HEK293 (cell line): ENCODE measurements at regions not wholly inside any gene's neighbourhood (a gene's known extent, or its start where the extent isn't known, plus 50 kb on each side); places are given as distances from the start of the nearest gene placed in this dataset.

Experiments
- CTCF ChIA-PET: fragments of 350-600 bp; formaldehyde crosslinking; extraction: SDS; loops from one replicate; lab custom pipeline; 2021; ENCODE audit warnings: antibody characterized with exemption; lab: Yijun Ruan, JAX
- POLR2A ChIA-PET: fragments of 300-600 bp; formaldehyde crosslinking; extraction: SDS; loops from one replicate; lab custom pipeline; 2020; ENCODE audit warnings: antibody characterized with exemption, inconsistent platforms; lab: Yijun Ruan, JAX
- H3K27ac ChIP-seq: fragments of 200-500 bp; sonication (Bioruptor generic); 2 replicates; pipeline ENCODE4 v1.5.1; 2014; ENCODE audit warnings: low read depth, low read length, control low read depth, inconsistent platforms; ENCODE audit errors: extremely low read depth
- H3K36me3 ChIP-seq, 2 experiments: fragments of 200-500 bp in 1 of 2; sonication (Bioruptor generic) in 1 of 2; 1 replicate in 1 of 2; 2 replicates in 1 of 2; pipeline ENCODE4 v1.5.1; 2014 to 2017; ENCODE audit warnings: inconsistent platforms in 2 of 2, low read length in 2 of 2; ENCODE audit not compliant: control insufficient read depth in 2 of 2, insufficient read depth in 1 of 2
- H3K4me1 ChIP-seq: fragments of 200-500 bp; sonication (Bioruptor generic); 2 replicates; pipeline ENCODE4 v1.5.1; 2014; ENCODE audit warnings: mild to moderate bottlenecking, low read length, inconsistent platforms; ENCODE audit not compliant: control insufficient read depth, insufficient read depth
- H3K4me3 ChIP-seq: 2 replicates; pipeline ENCODE4 v1.5.1; 2011; ENCODE audit warnings: low read depth, mild to moderate bottlenecking, control low read depth, low read length, moderate library complexity
- H3K9me3 ChIP-seq: fragments of 200-500 bp; sonication (Bioruptor generic); 2 replicates; pipeline ENCODE4 v1.5.1; 2014; ENCODE audit warnings: low read depth, low read length, inconsistent platforms; ENCODE audit not compliant: control insufficient read depth, insufficient read depth
- ZFP69B ChIP-seq: fragments of 450-650 bp; formaldehyde crosslinking; IDR thresholded peaks from 2 replicates; pipeline ENCODE4 v1.5.1; 2016; ENCODE audit warnings: missing biosample characterization, missing genetic modification characterization
- ZIC2 ChIP-seq: fragments of 450-650 bp; formaldehyde crosslinking; IDR thresholded peaks from 2 replicates; pipeline ENCODE4 v1.5.1; 2016; ENCODE audit warnings: missing biosample characterization, missing genetic modification characterization
- ZNF133 ChIP-seq: fragments of 450-650 bp; formaldehyde crosslinking; IDR thresholded peaks from 2 replicates; pipeline ENCODE4 v1.5.1; 2016; ENCODE audit warnings: missing biosample characterization, missing genetic modification characterization
- ZNF169 ChIP-seq: fragments of 450-650 bp; formaldehyde crosslinking; IDR thresholded peaks from 2 replicates; pipeline ENCODE4 v1.5.1; 2016; ENCODE audit warnings: missing biosample characterization, missing genetic modification characterization
- ZNF202 ChIP-seq: fragments of 450-650 bp; formaldehyde crosslinking; IDR thresholded peaks from 2 replicates; pipeline ENCODE4 v1.5.1; 2016; ENCODE audit warnings: missing biosample characterization, missing genetic modification characterization, borderline replicate concordance
- ZNF248 ChIP-seq: fragments of 450-650 bp; formaldehyde crosslinking; IDR thresholded peaks from 2 replicates; pipeline ENCODE4 v1.5.1; 2017; ENCODE audit warnings: missing biosample characterization, missing genetic modification characterization
- ZNF280C ChIP-seq: fragments of 450-650 bp; formaldehyde crosslinking; IDR thresholded peaks from 2 replicates; pipeline ENCODE4 v1.5.1; 2016; ENCODE audit warnings: missing biosample characterization, missing genetic modification characterization
- ZNF292 ChIP-seq: fragments of 450-650 bp; formaldehyde crosslinking; IDR thresholded peaks from 2 replicates; pipeline ENCODE4 v1.5.1; 2016; ENCODE audit warnings: low read depth, missing biosample characterization, missing genetic modification characterization, borderline replicate concordance
- ZNF37A ChIP-seq: fragments of 450-650 bp; IDR thresholded peaks from 2 replicates; pipeline ENCODE4 v1.5.1; 2018; ENCODE audit warnings: missing biosample characterization, missing genetic modification characterization
- ZNF48 ChIP-seq: fragments of 450-650 bp; formaldehyde crosslinking; IDR thresholded peaks from 2 replicates; pipeline ENCODE4 v1.5.1; 2016; ENCODE audit warnings: missing biosample characterization, missing genetic modification characterization
- ZNF529 ChIP-seq: fragments of 450-650 bp; formaldehyde crosslinking; IDR thresholded peaks from 2 replicates; pipeline ENCODE4 v1.5.1; 2017; ENCODE audit warnings: missing genetic modification characterization, missing biosample characterization; ENCODE audit not compliant: insufficient replicate concordance
- ZNF600 ChIP-seq: fragments of 450-650 bp; formaldehyde crosslinking; IDR thresholded peaks from 2 replicates; pipeline ENCODE4 v1.5.1; 2016; ENCODE audit warnings: missing biosample characterization, missing genetic modification characterization
- ZNF660 ChIP-seq: fragments of 450-650 bp; IDR thresholded peaks from 2 replicates; pipeline ENCODE4 v1.5.1; 2018; ENCODE audit warnings: missing biosample characterization, mild to moderate bottlenecking, missing genetic modification characterization
- ZNF747 ChIP-seq: fragments of 450-650 bp; formaldehyde crosslinking; IDR thresholded peaks from 2 replicates; pipeline ENCODE4 v1.5.1; 2016; ENCODE audit warnings: missing biosample characterization, missing genetic modification characterization
- ZNF776 ChIP-seq: fragments of 450-650 bp; formaldehyde crosslinking; IDR thresholded peaks from 2 replicates; pipeline ENCODE4 v1.5.0; 2017; ENCODE audit warnings: missing biosample characterization, missing genetic modification characterization, borderline replicate concordance
- ZNF777 ChIP-seq: fragments of 450-650 bp; formaldehyde crosslinking; IDR thresholded peaks from 2 replicates; pipeline ENCODE4 v1.5.1; 2017; ENCODE audit warnings: missing biosample characterization, missing genetic modification characterization, borderline replicate concordance
- ZNF792 ChIP-seq: fragments of 450-650 bp; formaldehyde crosslinking; IDR thresholded peaks from 2 replicates; pipeline ENCODE4 v1.5.1; 2016; ENCODE audit warnings: missing biosample characterization, missing genetic modification characterization
- ZNF843 ChIP-seq: fragments of 450-650 bp; formaldehyde crosslinking; IDR thresholded peaks from 2 replicates; pipeline ENCODE4 v1.5.1; 2016; ENCODE audit warnings: missing biosample characterization, missing genetic modification characterization
- ZSCAN18 ChIP-seq: fragments of 450-650 bp; formaldehyde crosslinking; IDR thresholded peaks from 2 replicates; pipeline ENCODE4 v1.5.1; 2016; ENCODE audit warnings: missing biosample characterization, missing genetic modification characterization
- TF ChIP-seq, protein P1 (sequence below): fragments of 450-650 bp; IDR thresholded peaks from 2 replicates; pipeline ENCODE4 v1.5.1; 2018; ENCODE audit warnings: missing biosample characterization, missing genetic modification characterization
- TF ChIP-seq, protein P2 (sequence below): fragments of 450-650 bp; formaldehyde crosslinking; IDR thresholded peaks from 2 replicates; pipeline ENCODE4 v1.5.1; 2017; ENCODE audit warnings: missing biosample characterization, missing genetic modification characterization
- TF ChIP-seq, protein P3 (sequence below): fragments of 450-650 bp; formaldehyde crosslinking; IDR thresholded peaks from 2 replicates; pipeline ENCODE4 v1.5.1; 2016; ENCODE audit warnings: missing biosample characterization, missing genetic modification characterization

DNA sequence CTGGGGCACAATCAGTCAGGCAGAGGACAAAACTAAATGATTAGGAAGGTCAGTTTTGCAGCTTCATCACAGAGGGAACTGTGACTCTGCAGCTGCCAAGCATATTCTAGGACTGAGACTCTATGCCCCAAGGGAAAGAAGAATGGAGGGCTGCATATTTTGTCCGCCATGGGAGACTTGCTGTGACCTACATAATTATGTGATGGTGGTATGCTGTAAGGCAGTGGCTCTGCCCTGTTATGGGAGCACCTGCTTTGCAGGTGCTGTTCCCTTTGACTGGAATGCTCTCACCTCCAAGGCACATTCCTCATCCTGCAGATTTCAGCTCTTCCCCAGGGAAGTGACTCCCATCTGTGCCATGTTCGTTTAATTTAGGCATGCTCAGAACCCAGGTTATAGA, 261.9 kb upstream of the EPHA4 start:
- CTCF ChIA-PET: no interaction called here
- Histone ChIP-seq H3K9me3 (no peaks in the 10 kb centered on the region; the same call in 1 of the 2 replicates), H3K4me1 (no peaks in the 10 kb centered on the region), H3K4me3 (no peak overlapping the region), H3K36me3 (no peaks in the 10 kb centered on the region), H3K27ac (no peak overlapping the region)
- POLR2A ChIA-PET: no interaction called here
- TF ChIP-seq ZNF777 (tag by site-specific recombination): no peak
- TF ChIP-seq ZNF600 (tag by site-specific recombination): no peak
- TF ChIP-seq ZFP69B: no peak
- TF ChIP-seq, protein P1, sequence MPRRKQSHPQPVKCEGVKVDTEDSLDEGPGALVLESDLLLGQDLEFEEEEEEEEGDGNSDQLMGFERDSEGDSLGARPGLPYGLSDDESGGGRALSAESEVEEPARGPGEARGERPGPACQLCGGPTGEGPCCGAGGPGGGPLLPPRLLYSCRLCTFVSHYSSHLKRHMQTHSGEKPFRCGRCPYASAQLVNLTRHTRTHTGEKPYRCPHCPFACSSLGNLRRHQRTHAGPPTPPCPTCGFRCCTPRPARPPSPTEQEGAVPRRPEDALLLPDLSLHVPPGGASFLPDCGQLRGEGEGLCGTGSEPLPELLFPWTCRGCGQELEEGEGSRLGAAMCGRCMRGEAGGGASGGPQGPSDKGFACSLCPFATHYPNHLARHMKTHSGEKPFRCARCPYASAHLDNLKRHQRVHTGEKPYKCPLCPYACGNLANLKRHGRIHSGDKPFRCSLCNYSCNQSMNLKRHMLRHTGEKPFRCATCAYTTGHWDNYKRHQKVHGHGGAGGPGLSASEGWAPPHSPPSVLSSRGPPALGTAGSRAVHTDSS: no peak
- TF ChIP-seq ZNF843 (tag by site-specific recombination): no peak
- no peak for TF ChIP-seq ZNF292
- TF ChIP-seq ZIC2: no peak
- no peak for TF ChIP-seq ZNF248 (tag by site-specific recombination)

- Histone ChIP-seq H3K27ac (no peak overlapping the region), H3K36me3 (no peaks in the 10 kb centered on the region), H3K4me3 (no peak overlapping the region)
- CTCF ChIA-PET: no interaction called here
- POLR2A ChIA-PET: no interaction called here
- TF ChIP-seq ZNF792 (tag by site-specific recombination) (no peak), ZNF48 (tag by site-specific recombination) (no peak), ZNF529 (no peak), ZNF133 (tag by site-specific recombination) (no peak), ZSCAN18 (no peak), ZNF280C (tag by site-specific recombination) (no peak), ZNF660 (tag by site-specific recombination) (no peak), ZNF776 (no peak), ZFP69B (no peak), ZNF202 (tag by site-specific recombination) (no peak), ZNF37A (tag by site-specific recombination) (no peak), ZNF169 (no peak), ZNF747 (tag by site-specific recombination) (no peak)
- TF ChIP-seq, protein P2, sequence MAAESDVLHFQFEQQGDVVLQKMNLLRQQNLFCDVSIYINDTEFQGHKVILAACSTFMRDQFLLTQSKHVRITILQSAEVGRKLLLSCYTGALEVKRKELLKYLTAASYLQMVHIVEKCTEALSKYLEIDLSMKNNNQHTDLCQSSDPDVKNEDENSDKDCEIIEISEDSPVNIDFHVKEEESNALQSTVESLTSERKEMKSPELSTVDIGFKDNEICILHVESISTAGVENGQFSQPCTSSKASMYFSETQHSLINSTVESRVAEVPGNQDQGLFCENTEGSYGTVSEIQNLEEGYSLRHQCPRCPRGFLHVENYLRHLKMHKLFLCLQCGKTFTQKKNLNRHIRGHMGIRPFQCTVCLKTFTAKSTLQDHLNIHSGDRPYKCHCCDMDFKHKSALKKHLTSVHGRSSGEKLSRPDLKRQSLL (tag by site-specific recombination): no peak
- TF ChIP-seq, protein P3, sequence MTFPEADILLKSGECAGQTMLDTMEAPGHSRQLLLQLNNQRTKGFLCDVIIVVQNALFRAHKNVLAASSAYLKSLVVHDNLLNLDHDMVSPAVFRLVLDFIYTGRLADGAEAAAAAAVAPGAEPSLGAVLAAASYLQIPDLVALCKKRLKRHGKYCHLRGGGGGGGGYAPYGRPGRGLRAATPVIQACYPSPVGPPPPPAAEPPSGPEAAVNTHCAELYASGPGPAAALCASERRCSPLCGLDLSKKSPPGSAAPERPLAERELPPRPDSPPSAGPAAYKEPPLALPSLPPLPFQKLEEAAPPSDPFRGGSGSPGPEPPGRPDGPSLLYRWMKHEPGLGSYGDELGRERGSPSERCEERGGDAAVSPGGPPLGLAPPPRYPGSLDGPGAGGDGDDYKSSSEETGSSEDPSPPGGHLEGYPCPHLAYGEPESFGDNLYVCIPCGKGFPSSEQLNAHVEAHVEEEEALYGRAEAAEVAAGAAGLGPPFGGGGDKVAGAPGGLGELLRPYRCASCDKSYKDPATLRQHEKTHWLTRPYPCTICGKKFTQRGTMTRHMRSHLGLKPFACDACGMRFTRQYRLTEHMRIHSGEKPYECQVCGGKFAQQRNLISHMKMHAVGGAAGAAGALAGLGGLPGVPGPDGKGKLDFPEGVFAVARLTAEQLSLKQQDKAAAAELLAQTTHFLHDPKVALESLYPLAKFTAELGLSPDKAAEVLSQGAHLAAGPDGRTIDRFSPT: no peak
- TF ChIP-seq, all 188 proteins: peak for 0
- Histone ChIP-seq H3K9me3 (no peaks in the 10 kb centered on the region; the same call in 1 of the 2 replicates), H3K4me1 (no peaks in the 10 kb centered on the region)
These were observed 258.9 kb upstream of the EPHA4 start for GRCh38 chr2:221831051-221831450.
